Limb (tissue), 2 donors: ENCODE measurements at regions not wholly inside any gene's neighbourhood (a gene's known extent, or its start where the extent isn't known, plus 50 kb on each side); places are given as distances from the start of the nearest gene placed in this dataset.

Experiments
- DNase-seq, 2 donors: peaks; one replicate each; pipeline ENCODE4 v3.0.0-alpha.2; 2016; ENCODE audit errors: extremely low spot score in 2 of 2

- no peak for DNase-seq
Measured at GRCh38 chr19:30790056-30790680, 418.0 kb downstream of the ZNF536 start.

GRCh38 chr19:30788105-30788765 lies 416.1 kb downstream of the ZNF536 start:
- DNase-seq = no peak

GRCh38 chr19:30785458-30786137 lies 413.4 kb downstream of the ZNF536 start:
- no peak for DNase-seq

- no peak for DNase-seq
Measured at GRCh38 chr19:30784850-30785457, 412.8 kb downstream of the ZNF536 start.

- no peak for DNase-seq
Measured at GRCh38 chr19:30783936-30784335, 411.8 kb downstream of the ZNF536 start.

- DNase-seq = no peak
Measured at GRCh38 chr19:30783212-30783611, 411.0 kb downstream of the ZNF536 start.

GRCh38 chr19:30781519-30781918 lies 409.3 kb downstream of the ZNF536 start:
- peak in 1 of 2 donors; percentile 44 for DNase-seq

GRCh38 chr19:30781047-30781446 lies 408.9 kb downstream of the ZNF536 start:
- no peak for DNase-seq

- no peak for DNase-seq
Measured at GRCh38 chr19:30780456-30780855, 408.3 kb downstream of the ZNF536 start.

- DNase-seq = peak in 1 of 2 donors; percentile 56
Measured at GRCh38 chr19:30780032-30780431, 407.8 kb downstream of the ZNF536 start.

GRCh38 chr19:30778961-30779715 lies 407.0 kb downstream of the ZNF536 start:
- no peak for DNase-seq

GRCh38 chr19:30778061-30778460 lies 405.9 kb downstream of the ZNF536 start:
- no peak for DNase-seq

- DNase-seq = no peak
Measured at GRCh38 chr19:30775956-30776355, 403.8 kb downstream of the ZNF536 start.

GRCh38 chr19:30774252-30774766 lies 402.1 kb downstream of the ZNF536 start:
- no peak for DNase-seq

GRCh38 chr19:30762651-30763050 lies 390.5 kb downstream of the ZNF536 start:
- DNase-seq = no peak

- DNase-seq = no peak
Measured at GRCh38 chr19:30760014-30760413, 387.8 kb downstream of the ZNF536 start.

- no peak for DNase-seq
Measured at GRCh38 chr19:30757837-30758617, 385.8 kb downstream of the ZNF536 start.

GRCh38 chr19:30757104-30757836 lies 385.1 kb downstream of the ZNF536 start:
- no peak for DNase-seq

- no peak for DNase-seq
Measured at GRCh38 chr19:30755581-30755980, 383.4 kb downstream of the ZNF536 start.

- no peak for DNase-seq
Measured at GRCh38 chr19:30754162-30754561, 382.0 kb downstream of the ZNF536 start.
